Gastroesophageal sphincter (tissue), 4 donors: ENCODE measurements at regions not wholly inside any gene's neighbourhood (a gene's known extent, or its start where the extent isn't known, plus 50 kb on each side); places are given as distances from the start of the nearest gene placed in this dataset.

ENCODE experiments used
- ATAC-seq: fragments of 150-250 bp; one replicate; pipeline ENCODE4 v1.9.1; 2016; ENCODE audit warnings: mild to moderate bottlenecking, moderate library complexity
- H3K27ac ChIP-seq, 4 donors: fragments of 200-600 bp; sonication (generic) in 3 of 4; 1 replicate in 3 of 4; 2 replicates in 1 of 4; pipeline ENCODE4 v1.5.1; 2016 to 2019
- H3K27me3 ChIP-seq: fragments of 200-600 bp; sonication (generic); one replicate; pipeline ENCODE4 v1.5.1; 2019
- H3K36me3 ChIP-seq, 2 donors: fragments of 200-600 bp; sonication (generic); one replicate each; pipeline ENCODE4 v1.5.1; 2019; ENCODE audit warnings: control low read depth in 1 of 2
- H3K4me1 ChIP-seq, 3 donors: fragments of 200-600 bp; sonication (generic); 1 replicate in 2 of 3; 2 replicates in 1 of 3; pipeline ENCODE4 v1.5.1; 2016 to 2019; ENCODE audit warnings: control low read depth in 2 of 3
- H3K4me3 ChIP-seq, 2 donors: fragments of 200-600 bp; sonication (generic); one replicate each; pipeline ENCODE4 v1.5.1; 2019; ENCODE audit warnings: mild to moderate bottlenecking in 1 of 2, moderate library complexity in 1 of 2
- H3K9me3 ChIP-seq, 3 donors: fragments of 200-600 bp; sonication (generic); one replicate each; pipeline ENCODE4 v1.5.1; 2017 to 2019; ENCODE audit warnings: control low read depth in 2 of 3
- EP300 ChIP-seq: sonication (generic); formaldehyde crosslinking; IDR thresholded peaks from one replicate; pipeline ENCODE4 v1.6.1; 2017; ENCODE audit warnings: antibody characterized with exemption, mild to moderate bottlenecking
- POLR2A ChIP-seq, 2 donors: fragments of 450-650 bp; IDR thresholded peaks; one replicate each; pipeline ENCODE4 v1.6.1; 2017; ENCODE audit warnings: antibody characterized with exemption in 2 of 2, mild to moderate bottlenecking in 2 of 2, moderate library complexity in 1 of 2
- POLR2AphosphoS5 ChIP-seq: sonication (generic); formaldehyde crosslinking; IDR thresholded peaks from one replicate; pipeline ENCODE4 v1.6.1; 2017; ENCODE audit warnings: antibody characterized with exemption
- WGBS, 2 donors: methylation state at CpG; one replicate each; pipeline ENCODE4 v1.1.5; 2018; ENCODE audit warnings: low coverage in 1 of 2; 5-methylcytosine and 5-hydroxymethylcytosine counted together
- TF ChIP-seq, protein P1 (sequence below), 4 experiments: fragments of 200-600 bp in 2 of 4; fragments of 450-650 bp in 2 of 4; sonication (generic) in 1 of 4; IDR thresholded peaks; one replicate each; pipeline ENCODE4 v1.5.1; 2017 to 2019; ENCODE audit warnings: antibody characterized with exemption in 4 of 4, mild to moderate bottlenecking in 2 of 4, moderate library complexity in 2 of 4

DNA sequence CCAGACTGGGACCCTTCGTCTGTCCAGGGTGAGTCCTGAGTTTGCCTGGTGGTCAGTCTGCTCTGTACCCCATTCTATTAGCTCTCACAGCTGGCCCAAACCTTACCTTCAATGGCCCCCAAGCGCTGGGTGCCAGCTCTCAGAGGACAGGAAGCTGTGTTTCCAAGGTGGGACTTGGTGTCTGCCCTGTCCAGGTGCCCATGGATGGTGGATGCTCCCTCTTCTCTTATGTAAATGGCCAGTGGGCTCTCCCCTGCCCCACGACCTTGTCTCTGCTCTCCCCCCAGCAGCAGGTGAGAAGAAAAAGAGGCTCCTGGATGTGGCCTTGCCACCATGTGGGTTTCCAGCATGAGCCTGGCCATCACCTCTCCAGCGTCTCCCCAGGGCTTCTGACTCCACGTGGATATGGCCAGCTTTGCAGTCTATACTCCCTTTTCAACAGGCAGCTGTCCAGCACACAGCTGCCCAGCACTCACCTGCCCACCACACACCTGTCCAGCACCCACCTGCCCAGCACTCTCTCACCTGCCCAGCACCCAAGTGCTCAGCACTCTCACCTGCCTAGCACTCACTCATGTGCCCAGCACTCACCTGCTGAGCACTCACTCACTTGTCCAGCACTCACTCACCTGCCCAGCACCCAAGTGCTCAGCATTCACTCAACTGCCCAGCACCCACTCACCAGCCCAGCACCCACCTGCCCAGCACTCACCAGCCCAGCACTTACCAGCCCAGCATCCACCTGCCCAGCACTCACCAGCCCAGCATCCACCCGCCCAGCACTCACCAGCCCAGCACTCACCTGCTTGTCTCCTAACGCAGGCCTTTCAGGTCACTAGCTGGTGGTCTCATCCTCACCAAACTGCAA lies 136.2 kb upstream of the IRX2 start:
- no peak overlapping the region for H3K27ac ChIP-seq
- WGBS, 2 donors = 57 to 93% methylated on average over 2 to 6 of the region's 7 CpGs
- no peak overlapping the region for H3K4me3 ChIP-seq
- H3K4me1 ChIP-seq = no peaks in the 10 kb centered on the region
- peaks cover 0 to 12% (median 0%) of the 10 kb centered on the region in 3 donors for H3K9me3 ChIP-seq
- no peaks in the 10 kb centered on the region for H3K27me3 ChIP-seq
- ATAC-seq = no peak
- TF ChIP-seq POLR2A (IDR thresholded peaks at IDR 0.05) = no peak
- TF ChIP-seq, protein P1, sequence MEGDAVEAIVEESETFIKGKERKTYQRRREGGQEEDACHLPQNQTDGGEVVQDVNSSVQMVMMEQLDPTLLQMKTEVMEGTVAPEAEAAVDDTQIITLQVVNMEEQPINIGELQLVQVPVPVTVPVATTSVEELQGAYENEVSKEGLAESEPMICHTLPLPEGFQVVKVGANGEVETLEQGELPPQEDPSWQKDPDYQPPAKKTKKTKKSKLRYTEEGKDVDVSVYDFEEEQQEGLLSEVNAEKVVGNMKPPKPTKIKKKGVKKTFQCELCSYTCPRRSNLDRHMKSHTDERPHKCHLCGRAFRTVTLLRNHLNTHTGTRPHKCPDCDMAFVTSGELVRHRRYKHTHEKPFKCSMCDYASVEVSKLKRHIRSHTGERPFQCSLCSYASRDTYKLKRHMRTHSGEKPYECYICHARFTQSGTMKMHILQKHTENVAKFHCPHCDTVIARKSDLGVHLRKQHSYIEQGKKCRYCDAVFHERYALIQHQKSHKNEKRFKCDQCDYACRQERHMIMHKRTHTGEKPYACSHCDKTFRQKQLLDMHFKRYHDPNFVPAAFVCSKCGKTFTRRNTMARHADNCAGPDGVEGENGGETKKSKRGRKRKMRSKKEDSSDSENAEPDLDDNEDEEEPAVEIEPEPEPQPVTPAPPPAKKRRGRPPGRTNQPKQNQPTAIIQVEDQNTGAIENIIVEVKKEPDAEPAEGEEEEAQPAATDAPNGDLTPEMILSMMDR (IDR thresholded peaks at IDR 0.05) = no peak
- TF ChIP-seq EP300 = no peak
- TF ChIP-seq POLR2AphosphoS5 = no peak
- H3K36me3 ChIP-seq = no peaks in the 10 kb centered on the region

DNA sequence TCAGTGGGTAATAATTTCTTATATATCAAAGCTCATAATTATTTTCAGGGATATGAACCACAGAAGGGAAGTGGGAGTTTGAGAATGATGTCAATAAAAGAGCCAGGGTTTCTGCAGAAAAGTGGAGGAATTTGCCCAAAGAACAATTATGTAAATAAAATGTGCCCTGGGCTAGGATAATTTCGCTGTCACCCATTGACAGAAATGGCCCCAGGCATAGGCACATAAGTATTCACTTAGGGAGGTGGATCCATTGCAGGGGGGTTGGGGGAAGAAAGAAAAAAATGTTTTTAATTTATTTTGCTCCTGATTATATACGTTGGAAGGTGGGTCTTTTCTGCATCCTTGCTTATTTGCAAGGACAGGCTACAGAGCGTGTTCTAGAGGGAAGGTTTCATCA lies 135.1 kb upstream of the IRX2 start:
- no peak overlapping the region for H3K27ac ChIP-seq
- peaks cover 0 to 12% (median 0%) of the 10 kb centered on the region in 3 donors for H3K9me3 ChIP-seq
- ATAC-seq = no peak
- TF ChIP-seq POLR2A (IDR thresholded peaks at IDR 0.05) (no peak), POLR2AphosphoS5 (no peak), EP300 (no peak)
- TF ChIP-seq, protein P1 (IDR thresholded peaks at IDR 0.05) = no peak
- H3K27me3 ChIP-seq = no peaks in the 10 kb centered on the region
- no peak overlapping the region for H3K4me3 ChIP-seq
- H3K36me3 ChIP-seq = no peaks in the 10 kb centered on the region
- H3K4me1 ChIP-seq = no peaks in the 10 kb centered on the region
- 30 to 52% methylated on average over 3 of the region's 3 CpGs for WGBS, 2 donors

DNA sequence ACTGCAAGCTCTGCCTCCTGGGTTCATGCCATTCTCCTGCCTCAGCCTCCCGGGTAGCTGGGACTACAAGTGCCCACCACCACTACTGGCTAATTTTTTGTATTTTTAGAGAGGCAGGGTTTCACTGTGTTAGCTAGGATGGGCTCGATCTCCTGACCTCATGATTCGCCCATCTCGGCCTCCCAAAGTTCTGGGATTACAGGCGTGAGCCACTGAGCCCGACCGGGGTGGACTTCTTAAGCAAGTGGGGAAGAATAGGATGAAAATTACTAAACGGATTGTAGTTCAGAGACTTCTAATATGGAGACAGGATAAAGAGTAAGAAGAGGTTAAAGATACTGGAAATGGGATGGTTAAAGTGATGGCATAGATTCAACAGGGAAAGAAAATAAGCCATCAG lies 132.3 kb upstream of the IRX2 start:
- H3K9me3 ChIP-seq = peaks cover 0 to 19% (median 0%) of the 10 kb centered on the region in 3 donors
- H3K36me3 ChIP-seq = no peaks in the 10 kb centered on the region
- no peak for ATAC-seq
- H3K27ac ChIP-seq = no peak overlapping the region
- TF ChIP-seq POLR2AphosphoS5 = no peak
- TF ChIP-seq, protein P1 (IDR thresholded peaks at IDR 0.05) = no peak
- TF ChIP-seq POLR2A (IDR thresholded peaks at IDR 0.05) = no peak
- TF ChIP-seq EP300 = no peak
- no peak overlapping the region for H3K4me3 ChIP-seq
- no peaks in the 10 kb centered on the region for H3K4me1 ChIP-seq
- WGBS, 2 donors = 100% methylated on average over 1 of the region's 8 CpGs; no CpG with 5 or more reads in 1 of the 2 donors
- H3K27me3 ChIP-seq = no peaks in the 10 kb centered on the region

DNA sequence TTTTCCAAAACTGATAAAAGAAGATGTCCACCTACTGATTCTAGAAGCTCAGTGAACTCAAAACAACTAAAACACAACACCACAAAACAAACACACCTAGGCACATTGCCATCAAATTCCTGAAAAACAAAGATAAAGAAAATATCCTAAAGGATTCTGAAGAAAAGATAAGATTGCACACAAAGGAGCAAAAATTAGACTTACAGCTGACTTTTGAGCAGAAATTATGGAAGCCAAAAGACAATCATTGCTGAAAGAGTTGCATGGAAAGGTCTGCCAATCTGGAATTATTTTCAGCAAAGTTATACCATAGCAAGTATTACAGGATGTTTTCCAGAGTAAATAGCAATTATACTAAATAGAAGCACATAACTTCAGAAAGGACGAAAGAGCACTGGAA lies 128.2 kb upstream of the IRX2 start:
- no peaks in the 10 kb centered on the region for H3K27me3 ChIP-seq
- TF ChIP-seq, protein P1 (IDR thresholded peaks at IDR 0.05) = no peak
- TF ChIP-seq POLR2AphosphoS5 (no peak), POLR2A (IDR thresholded peaks at IDR 0.05) (no peak), EP300 (no peak)
- peaks cover 0 to 26% (median 0%) of the 10 kb centered on the region in 3 donors for H3K9me3 ChIP-seq
- 75 to 88% methylated on average over 1 of the region's 1 CpG for WGBS, 2 donors
- no peak overlapping the region for H3K27ac ChIP-seq
- no peak overlapping the region for H3K4me3 ChIP-seq
- no peaks in the 10 kb centered on the region for H3K4me1 ChIP-seq
- no peaks in the 10 kb centered on the region for H3K36me3 ChIP-seq
- no peak for ATAC-seq

DNA sequence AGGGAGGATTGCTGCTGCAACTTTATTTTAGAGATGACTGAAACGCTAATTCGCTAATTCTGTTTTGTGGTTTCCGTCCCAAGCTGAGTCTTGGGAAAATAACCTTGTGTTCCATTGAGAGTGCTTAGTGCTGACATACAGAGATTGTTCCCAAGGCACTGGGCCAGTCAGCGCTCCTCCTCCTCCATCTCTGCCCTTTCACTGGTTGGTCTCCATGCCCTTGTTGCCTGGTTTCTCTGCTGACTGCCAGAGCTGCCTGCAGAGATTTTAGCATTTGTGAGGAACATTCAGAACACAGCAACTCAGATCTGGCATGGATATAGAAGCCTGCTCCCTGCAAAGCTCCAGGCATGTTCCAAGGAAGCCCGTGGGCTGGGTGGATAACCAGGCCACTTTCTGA lies 126.0 kb upstream of the IRX2 start:
- H3K36me3 ChIP-seq = no peaks in the 10 kb centered on the region
- WGBS, 2 donors = 70 to 96% methylated on average over 2 to 5 of the region's 5 CpGs
- H3K4me3 ChIP-seq = no peak overlapping the region
- no peak for TF ChIP-seq EP300
- TF ChIP-seq, protein P1 (IDR thresholded peaks at IDR 0.05) = no peak
- TF ChIP-seq POLR2AphosphoS5 = no peak
- no peak for TF ChIP-seq POLR2A (IDR thresholded peaks at IDR 0.05)
- H3K4me1 ChIP-seq = no peaks in the 10 kb centered on the region
- no peak overlapping the region for H3K27ac ChIP-seq
- H3K9me3 ChIP-seq = peaks cover 0 to 26% (median 0%) of the 10 kb centered on the region in 3 donors
- H3K27me3 ChIP-seq = no peaks in the 10 kb centered on the region
- no peak for ATAC-seq
